GM21576 (cell line): ENCODE measurements at regions not wholly inside any gene's neighbourhood (a gene's known extent, or its start where the extent isn't known, plus 50 kb on each side); places are given as distances from the start of the nearest gene placed in this dataset.
"Not testable (repeated sequence)": the region's sequence is repeated elsewhere in the genome, so short reads cannot be mapped to it uniquely, and the experiment has no call there.

Experiments used
- ATAC-seq: cut with Tn5 transposase; IDR thresholded peaks from one replicate; pipeline ENCODE4 v1.9.1; 2021; ENCODE audit warnings: mild to moderate bottlenecking, moderate library complexity; ENCODE audit not compliant: unreplicated experiment

DNA sequence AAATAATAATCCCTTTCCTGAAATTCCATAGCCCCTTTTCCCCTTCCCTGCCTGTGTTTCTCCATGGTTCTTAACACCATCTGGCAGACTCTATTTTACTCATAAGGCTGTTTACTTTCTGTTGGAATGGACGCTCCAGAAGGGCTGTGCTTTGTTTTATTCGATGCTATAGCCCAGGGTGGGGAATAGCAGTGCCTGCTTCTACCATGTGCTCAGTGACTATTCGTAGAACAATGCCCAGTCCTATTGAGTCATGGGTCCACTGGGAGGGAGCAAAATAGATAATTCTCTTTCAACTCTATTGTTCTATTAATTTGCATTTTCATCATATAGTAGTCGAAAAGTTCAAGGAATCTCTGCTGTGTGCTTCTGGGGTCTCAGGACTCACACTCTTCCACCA is 565.1 kb downstream of the C6orf118 start:
- ATAC-seq, result no peak

DNA sequence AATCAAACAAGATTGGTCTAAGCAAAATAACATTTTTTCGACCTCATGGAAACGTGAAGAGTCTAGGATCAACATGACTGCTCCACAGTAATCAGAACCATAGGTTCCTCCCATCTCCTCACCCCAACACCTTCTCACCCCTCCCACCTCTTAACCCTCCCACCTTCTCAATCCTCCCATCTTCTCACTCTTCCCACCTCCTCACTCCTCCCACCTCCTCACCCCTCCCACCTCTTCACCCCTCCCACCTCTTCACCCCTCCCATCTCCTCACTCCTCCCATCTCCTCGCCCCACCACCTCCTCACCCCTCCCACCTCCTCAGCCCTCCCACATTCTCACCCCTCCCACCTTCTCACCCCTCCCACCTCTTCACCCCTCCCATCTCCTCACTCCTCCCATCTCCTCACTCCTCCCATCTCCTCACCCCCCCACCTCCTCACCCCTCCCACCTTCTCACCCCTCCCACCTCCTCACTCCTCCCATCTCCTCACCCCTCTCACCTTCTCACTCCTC is 567.4 kb downstream of the C6orf118 start:
- no peak for ATAC-seq

DNA sequence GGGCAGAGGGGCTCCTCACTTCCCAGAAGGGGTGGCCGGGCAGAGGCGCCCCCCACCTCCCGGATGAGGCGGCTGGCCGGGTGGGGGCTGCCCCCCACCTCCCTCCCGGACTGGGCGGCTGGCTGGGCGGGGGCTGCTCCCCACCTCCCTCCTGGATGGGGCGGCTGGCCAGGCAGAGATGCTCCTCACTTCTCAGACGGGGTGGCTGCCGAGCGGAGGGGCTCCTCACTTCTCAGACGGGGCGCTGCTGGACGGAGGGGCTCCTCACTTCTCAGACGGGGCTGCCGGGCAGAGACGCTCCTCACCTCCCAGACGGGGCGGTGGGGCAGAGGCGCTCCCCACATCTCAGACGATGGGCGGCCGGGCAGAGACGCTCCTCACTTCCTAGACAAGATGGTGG is 573.3 kb downstream of the C6orf118 start:
- not testable (repeated sequence) for ATAC-seq

DNA sequence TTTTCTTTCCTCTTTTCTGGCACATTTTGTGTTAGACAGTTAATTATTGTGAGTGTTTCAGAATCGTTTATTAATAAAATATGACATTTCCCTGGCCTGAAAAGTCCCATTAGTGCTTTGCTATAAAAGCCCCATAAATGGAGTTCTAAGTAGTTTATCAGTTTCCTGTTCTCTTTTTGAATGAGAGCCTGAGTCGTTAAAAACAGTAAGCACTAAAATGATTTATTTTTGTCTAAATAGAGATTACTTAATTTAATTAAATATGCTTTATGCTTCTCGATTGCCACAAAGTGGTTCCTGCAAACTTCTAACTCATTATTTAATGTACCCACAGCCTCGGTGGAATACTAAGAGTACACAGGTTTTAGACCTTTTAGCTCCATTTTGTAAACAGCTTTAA is 577.9 kb downstream of the C6orf118 start:
- no peak for ATAC-seq

DNA sequence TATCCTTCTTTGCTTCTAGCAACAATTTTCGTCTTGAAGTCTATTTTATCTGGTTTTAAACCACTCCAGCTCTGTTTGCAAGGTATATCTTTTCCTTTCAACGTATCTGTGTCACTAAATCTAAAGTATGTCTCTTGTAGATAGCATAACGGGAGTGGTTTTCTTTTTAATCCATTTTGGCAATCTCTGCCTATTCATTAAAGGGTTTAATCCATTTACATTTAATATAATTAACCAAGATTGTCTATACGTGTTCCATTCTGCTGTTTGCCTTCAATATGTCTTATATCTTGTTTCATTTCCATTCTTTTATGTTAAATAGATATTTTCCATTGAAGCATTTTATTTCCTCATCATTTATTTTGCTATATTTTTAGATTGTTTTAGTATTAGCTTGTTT is 587.9 kb downstream of the C6orf118 start:
- no peak for ATAC-seq

DNA sequence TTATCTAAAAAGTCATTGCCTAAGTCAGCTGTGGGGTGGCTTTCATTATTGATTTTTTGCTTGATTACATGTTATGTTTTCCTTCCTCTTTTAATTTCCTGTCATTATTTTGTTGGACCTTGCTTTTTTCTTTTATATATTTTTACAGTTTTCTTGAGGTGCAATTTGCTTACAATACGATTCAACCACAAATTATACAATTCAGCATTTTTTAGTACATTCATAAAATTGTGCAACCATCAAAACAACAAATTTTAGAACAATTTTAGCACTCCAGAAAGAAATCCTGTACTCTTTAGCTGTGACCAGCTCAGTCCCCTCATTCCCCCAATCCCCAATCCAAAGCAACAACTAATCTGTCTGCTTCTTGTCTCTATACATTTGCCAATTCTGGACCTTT is 608.9 kb downstream of the C6orf118 start:
- ATAC-seq, result no peak

DNA sequence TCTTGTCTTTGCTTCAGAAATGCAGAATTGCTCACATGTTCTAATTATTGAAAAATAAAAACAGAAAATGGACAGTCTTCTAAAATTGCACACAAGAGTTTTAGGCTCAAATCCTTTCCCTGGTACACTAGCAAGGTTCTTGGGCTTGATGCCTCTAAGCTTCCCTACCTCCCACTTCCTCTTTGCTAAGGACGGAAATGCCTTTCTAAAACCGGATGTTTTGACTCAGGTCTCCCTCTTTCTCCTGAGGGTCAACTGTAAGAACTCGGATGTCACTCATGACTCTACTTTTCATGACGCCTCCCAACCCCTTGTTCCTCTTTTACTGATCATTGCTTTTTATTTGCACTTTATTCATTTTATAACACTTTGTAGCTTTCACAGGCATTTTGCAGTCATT is 613.5 kb downstream of the C6orf118 start:
- no peak for ATAC-seq

DNA sequence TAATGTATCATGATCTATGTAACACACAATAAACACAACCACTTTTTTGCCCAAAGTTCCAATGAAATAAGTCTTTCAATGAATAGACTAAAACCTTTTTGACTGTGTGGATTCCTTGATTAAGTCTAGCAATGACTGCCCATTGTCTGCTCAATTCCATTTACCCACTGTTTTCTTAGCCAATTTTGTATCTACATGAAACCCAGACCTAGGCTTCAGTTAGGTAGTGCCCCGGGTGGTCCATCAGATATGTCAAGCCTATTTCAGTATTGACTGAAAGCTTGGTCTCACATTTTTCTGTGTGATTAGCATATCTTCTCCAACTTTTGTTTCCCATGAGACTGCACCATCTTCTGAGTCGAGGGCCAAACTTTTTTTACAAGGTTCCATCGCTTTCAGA is 615.0 kb downstream of the C6orf118 start:
- ATAC-seq, result no peak

DNA sequence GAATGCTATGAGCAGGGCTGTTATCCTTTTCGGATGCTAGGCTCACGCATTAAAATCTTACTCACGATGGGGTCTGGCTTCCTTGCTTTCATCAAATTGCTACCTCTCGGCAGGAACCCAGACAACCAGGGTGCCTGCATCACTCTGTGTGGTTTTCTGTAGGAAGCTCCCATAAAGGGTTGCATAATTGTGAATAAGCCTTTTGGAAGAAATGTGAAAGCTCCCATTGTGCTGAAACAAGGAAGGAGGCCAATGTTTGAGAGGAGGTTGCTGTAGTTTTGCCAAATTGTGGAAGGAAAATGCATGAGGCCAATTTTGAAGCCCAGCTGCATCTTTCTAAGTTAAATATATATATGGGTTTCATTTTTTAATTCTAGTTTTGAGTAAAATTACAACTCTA is 615.5 kb downstream of the C6orf118 start:
- ATAC-seq, result no peak

DNA sequence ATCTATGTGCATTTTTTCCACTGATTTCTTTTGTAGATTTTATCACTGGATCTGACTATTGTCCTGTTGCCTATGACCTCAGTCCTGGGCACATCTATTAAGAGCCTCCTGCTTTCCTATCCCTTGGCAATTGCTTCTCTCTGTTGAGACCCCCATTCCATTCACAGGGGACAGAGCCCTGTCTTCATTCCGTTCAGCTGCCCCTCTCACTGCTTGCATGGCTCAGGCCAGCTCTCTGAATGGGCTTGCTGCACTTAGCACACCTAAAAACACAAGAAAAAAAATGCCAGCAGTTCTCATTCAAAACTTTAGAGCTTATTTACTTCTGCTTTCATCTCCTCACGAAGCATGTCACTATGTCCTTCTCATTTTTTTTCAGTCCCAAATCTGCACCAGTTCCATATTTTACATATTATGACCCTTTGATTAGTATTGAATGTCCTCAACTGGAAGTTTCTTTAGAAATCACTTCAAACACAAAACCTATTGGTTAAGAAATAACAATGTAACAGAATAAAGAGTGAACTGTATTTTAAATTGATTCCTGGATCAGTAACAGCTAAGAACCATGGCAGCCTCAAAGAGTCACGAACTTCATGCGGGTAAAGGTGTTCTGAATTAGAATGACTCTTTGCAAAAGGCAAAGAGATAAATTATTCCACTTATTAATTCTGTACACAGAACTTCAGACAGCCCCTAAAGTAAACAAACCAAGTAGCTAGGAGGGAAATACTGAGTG is 616.5 kb downstream of the C6orf118 start:
- ATAC-seq, result no peak

DNA sequence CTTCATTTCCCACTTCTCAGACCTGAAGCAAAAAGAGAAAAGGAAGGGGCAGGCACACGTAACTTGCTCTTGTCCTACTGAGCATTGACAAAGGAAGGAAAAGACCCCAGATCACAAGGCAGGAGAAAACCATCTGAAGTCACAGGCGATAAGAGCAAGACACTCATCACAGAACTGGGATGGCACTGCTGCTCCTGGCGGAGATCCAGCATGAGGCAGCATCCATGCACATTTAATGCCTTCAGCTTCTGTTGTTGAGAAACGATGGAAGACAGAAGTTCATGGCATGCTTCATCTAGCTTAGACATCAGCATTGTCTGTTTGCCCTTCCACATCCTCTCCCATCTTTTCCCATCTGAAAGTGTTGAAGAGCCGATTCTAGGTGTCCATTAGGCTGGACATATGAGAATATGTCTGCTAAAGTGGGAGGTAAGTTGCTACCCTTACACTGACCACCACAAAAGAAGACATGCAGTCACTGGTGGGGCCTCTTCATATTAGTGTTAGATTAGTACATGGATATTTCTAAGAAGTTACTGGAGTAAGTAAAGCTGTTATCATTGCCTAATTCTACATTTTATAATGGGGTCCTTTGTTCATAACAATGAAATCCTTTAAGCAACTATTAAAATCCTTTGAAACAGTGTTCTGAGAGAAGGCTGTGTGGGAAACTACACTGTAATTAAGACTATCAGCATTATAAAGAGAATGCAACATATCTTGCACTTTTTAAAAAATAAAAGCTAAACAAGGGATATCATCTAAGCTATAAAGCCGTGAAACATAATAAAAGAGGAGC is 618.5 kb downstream of the C6orf118 start:
- ATAC-seq, result no peak

DNA sequence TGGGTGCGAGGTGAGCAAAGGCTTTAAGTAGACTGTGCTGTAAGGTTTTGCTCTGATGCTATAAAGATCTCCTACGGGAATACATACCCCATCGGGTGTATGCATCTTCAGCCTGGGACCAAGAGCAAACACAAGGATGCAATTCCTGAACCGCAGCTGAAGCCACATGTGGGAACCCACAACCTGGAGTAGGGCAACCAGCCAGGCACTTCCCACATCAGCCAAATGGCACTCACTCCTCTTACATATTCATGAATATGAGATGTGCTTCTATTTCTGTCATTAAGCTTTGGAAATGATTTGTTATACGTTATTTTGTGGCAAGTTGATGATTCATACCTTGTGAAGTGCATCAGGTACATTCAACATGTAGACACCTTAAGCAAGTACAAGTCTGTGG is 619.2 kb downstream of the C6orf118 start:
- no peak for ATAC-seq

DNA sequence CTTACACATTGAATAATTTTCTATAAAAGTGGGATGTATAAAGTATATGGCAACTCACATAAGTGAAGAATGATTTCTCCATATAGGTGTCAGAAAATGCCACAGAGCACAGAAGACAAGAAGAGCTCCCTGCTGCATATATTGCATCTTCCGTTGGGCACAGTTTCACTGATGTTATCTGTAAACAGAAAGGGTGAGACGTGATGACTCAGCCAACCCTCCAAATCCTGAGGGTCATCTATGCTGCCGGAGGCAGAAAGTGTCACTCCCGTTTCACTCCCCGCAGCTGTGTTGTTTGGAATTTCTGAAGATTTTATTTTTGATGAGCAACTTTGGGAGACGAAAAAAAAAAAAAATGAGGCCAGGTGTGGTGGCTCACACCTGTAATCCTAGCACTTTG is 644.1 kb downstream of the C6orf118 start:
- no peak for ATAC-seq

DNA sequence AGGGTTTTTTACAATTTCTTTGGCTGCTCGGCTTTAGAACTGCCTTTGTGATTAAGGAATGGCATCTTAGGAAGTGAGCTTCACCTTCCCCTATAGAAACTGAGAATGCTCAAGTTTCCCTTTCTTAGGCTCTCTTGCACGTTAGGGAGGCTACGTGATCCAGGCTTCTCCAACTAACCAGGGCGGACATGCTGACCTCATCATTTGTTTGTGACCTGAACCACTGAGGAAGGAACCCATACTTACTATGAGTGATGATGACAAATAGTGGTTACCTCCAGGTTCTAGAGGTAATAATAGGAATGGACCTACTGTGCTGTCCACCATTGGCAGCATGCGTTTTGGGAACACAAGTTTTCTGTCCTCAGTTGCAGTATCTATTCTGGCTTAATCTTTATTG is 645.8 kb downstream of the C6orf118 start:
- no peak for ATAC-seq

DNA sequence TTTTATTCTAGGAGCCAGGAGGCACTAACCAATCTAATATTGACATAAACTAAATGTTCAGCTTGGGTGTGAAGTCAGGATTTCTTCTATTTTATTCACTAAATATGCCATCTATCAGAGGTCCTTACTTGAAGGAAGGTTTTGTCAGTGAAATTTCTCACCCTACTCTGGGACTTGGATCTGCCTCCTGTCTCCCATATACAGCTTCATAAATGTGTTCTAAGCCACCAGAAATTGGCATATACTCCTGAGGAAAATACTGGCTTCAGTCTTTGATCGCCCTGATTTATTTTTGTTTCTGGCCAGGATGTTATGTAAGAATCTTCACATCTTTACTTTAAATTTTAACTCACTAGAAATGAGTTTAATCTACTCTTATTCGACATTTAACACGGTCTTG is 647.7 kb downstream of the C6orf118 start:
- no peak for ATAC-seq

DNA sequence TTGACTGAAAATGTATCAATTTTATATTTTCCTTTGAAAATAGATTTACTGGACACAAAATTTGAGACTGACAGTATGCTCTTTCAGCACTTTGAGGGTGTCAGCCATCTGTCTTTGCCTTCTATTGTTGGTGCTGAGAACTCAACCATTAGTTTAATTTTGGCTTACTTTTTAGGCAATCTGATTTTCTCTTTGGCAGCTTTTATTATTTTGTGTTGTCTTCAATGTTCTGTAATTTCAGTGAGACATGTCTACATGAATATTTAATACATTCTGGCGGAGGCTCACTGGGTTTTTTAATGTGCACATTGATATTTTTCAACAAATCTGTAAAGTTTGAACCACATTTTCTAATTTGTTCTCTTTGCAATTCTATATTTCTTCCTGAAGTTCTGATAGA is 648.6 kb downstream of the C6orf118 start:
- ATAC-seq, result no peak

DNA sequence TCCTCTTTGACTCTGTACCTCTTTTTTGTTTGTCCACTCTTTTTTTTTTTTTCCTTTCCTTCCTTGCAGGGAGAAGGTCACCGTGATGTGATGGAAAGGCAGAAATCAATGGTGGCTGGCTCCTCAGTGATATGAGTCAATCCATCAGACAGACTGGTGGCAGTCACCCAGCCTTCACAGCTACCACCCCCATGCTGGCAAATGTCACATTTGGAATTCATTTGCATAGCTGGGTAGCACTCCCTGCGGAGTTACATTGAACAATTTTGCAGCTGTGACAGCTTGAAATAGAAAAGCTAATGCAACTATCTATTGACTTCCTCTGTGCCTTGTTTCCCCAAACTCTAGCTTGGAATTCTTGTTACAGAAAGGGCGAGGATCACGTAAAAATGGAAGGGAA is 668.4 kb downstream of the C6orf118 start:
- ATAC-seq, result no peak

DNA sequence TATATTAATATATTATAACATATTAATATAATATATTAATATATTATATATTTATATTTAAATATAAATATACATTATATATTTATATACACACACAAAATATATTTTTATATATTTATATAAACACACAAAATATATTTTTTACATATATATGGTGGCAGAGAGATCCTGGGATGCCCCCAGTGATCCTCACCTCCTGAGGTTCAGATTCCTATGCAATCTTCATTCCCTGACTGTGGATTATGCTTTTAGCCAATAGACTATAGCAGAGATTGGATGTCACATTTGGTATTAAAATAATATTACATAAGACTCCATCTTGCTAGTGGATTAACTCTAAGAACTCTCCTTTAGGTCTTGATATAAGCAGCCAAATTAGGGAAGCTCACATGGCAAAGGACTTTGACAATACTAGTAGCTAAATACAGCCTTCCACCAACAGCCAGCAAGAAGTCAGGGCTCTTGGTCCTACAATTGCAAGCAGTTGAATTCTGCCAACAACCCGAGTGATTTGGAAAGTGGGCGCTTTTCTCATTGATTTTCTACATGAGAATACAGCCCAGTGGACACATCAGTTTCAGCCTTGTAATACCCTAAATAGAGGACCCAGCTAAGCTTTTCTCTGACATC is 681.0 kb downstream of the C6orf118 start:
- ATAC-seq, result no peak

DNA sequence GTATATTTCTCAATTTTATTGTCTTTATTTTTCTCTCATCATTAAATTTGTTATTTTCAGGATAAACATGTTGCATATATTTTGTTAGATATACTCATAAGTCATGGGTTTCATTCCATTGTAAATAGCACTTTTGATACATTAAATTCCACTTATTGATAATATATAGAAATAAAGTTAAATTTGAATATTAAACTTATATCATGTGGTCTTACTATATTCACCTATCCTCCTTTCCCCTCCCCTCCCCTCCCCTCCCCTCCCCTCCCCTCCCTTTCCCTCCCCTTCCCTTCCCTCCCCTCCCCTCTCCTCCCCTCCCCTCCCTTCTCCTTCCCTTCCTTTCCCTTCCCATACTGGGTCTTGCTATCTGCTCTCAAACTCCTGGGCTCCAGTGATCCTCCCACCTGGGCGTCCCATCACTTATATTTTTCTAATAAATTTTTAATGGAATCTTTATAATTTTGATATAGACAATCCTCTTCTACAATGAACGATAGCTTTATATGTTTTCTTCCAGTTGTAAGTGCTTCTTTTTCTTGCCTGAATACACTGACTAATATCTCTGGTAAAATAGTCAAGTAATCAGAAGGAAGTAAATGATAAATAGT is 692.4 kb downstream of the C6orf118 start:
- no peak for ATAC-seq

DNA sequence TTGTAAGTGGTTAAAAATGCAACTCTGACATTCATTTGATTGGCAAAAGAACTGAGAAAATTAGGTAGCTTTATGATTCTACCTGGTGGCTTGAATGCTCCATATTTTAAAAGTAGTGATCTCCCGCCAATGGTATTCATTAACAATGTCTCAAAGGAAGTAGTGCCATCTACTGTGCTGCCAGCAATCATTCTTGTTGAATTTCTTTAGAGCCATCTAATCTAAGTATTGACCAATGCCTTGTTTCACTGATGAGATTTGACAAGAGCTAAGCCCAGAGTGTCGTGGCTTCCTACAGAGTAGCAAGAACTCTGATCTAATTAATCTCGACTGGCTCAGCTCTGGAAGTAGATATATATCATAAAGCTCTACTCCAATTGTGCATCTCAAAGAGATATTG is 696.7 kb downstream of the C6orf118 start:
- ATAC-seq, result no peak

DNA sequence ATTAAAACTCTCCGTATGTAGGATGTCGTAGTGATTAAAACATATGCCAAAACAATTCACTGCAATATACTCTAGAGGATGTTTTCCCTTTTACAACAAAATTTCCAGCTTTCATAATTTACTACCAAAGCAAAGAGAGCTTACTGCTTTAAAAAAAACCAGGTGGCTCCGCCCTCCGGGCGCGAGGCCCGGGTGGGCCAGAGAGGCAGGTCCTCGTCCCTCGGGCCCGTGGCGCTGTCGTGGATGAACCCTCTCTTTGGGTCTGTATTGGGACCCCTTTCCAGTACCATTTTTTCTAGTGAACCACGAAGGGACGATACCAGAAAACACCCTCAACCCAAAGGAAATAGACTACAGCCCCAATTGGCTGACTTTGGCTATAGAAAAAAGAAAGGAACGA is 698.5 kb downstream of the C6orf118 start:
- not testable (repeated sequence) for ATAC-seq
